ENCODE measurements at regions not wholly inside any gene's neighbourhood (a gene's known extent, or its start where the extent isn't known, plus 50 kb on each side); places are given as distances from the start of the nearest gene placed in this dataset.
A peak's percentile ranks its signal among the peaks of the same experiment; 100 is the strongest.
"Not testable (repeated sequence)": the region's sequence is repeated elsewhere in the genome, so short reads cannot be mapped to it uniquely, and the experiment has no call there.

DNA sequence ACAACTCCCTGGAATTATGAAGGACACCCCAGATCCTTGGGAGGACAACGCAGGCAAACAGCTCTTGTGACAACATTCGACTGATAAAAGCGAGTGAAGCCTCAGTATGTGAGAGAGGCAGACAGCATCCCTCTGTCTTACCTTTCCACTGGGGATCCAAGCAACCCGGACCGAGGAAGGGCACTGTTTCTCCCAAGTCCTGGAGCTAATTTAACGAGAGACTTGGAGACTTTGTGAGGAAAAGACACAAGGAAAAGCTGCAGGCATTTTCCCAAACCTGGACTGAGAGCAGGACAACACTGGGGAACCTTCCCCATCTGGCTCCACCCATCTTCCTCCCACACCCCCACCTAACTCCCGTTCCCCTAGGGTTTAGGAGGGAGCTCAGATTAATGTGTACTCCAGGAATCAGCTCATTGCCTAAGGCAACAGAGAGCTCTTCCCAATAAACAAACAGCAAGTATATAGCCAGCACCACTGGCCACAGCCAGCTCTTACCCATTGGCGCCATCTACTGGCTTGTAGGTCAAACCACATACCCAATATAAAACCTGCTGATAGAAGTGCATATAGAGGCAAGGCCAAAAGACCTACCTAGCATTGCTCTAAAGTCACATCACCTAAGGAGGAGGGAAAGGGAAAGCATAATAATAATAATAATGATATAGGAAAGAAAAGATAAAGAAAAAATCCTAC, 76.7 kb upstream of the NEK3 start:
- H3K27me3 Mint-ChIP-seq (ENCODE audit: insufficient read depth); H3K27ac ChIP-seq (ENCODE audit: low read depth, low read length); H3K27ac Mint-ChIP-seq; H3K4me1 ChIP-seq (ENCODE audit: control insufficient read depth, insufficient read depth, low read length); H3K36me3 ChIP-seq (ENCODE audit: control insufficient read depth, insufficient read depth, low read length); H3K9me3 Mint-ChIP-seq; H3K9ac ChIP-seq (ENCODE audit: extremely low read depth, low read length, poor library complexity, severe bottlenecking); H3K4me3 ChIP-seq (ENCODE audit: low read length); H3K4me1 Mint-ChIP-seq; H3K9me3 ChIP-seq (ENCODE audit: control insufficient read depth, low read length); H3K27me3 ChIP-seq (ENCODE audit: control insufficient read depth, insufficient read depth, low read length, poor library complexity, severe bottlenecking); H3K36me3 Mint-ChIP-seq (ENCODE audit: low read depth); H3K4me3 Mint-ChIP-seq: not testable (repeated sequence)
- TF ChIP-seq, protein P1, sequence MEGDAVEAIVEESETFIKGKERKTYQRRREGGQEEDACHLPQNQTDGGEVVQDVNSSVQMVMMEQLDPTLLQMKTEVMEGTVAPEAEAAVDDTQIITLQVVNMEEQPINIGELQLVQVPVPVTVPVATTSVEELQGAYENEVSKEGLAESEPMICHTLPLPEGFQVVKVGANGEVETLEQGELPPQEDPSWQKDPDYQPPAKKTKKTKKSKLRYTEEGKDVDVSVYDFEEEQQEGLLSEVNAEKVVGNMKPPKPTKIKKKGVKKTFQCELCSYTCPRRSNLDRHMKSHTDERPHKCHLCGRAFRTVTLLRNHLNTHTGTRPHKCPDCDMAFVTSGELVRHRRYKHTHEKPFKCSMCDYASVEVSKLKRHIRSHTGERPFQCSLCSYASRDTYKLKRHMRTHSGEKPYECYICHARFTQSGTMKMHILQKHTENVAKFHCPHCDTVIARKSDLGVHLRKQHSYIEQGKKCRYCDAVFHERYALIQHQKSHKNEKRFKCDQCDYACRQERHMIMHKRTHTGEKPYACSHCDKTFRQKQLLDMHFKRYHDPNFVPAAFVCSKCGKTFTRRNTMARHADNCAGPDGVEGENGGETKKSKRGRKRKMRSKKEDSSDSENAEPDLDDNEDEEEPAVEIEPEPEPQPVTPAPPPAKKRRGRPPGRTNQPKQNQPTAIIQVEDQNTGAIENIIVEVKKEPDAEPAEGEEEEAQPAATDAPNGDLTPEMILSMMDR (conservative IDR thresholded peaks at IDR 0.05): peak; percentile 78
- DNase-seq: peak; percentile 71
- 11% methylated on average over 4 of the region's 8 CpGs; no CpG with 5 or more reads in 1 of the 2 experiments for WGBS, 2 experiments (ENCODE audit: insufficient coverage in 1 of 2, insufficient read length in 1 of 2)

DNA sequence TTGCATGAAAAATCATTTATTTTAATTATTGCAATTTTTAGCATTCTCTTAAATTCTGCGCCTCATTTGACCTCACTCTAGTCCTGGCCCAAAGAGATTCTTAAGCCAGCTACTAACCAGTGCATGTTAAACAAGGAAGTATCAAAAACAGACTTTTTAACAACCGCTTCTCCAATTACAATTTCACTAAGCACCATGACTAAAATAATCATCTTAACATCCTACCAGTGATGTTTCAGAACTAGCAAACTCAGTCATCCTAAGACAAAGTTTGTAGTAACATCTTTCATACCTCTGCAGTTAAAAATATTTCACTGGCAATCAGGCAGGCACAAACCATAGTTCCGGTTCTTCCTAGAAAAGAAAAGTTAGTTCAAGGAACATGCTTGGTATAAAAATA, 75.5 kb upstream of the NEK3 start:
- H3K27ac Mint-ChIP-seq; H3K4me3 Mint-ChIP-seq; H3K9ac ChIP-seq (ENCODE audit: extremely low read depth, low read length, poor library complexity, severe bottlenecking): not testable (repeated sequence)

DNA sequence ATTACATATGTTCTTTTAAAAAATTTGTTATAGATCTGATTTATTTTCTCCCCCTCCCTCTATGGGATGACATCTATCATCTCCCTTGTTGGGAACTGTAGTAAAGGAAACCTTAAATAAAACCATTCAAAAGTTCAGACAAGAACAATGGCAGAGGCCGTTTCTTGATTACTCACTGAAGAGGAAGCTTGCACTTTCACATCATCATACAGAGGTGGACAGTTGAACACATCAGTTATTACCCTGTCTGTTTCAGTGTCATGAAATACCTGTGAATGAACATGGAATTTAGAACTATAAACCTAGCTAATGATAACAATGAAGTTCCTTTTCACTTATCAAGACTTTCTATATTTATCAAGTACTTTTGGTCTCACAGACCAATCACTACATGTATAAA, 63.7 kb upstream of the NEK3 start:
- H3K9me3 ChIP-seq (ENCODE audit: control insufficient read depth, low read length); H3K36me3 ChIP-seq (ENCODE audit: control insufficient read depth, insufficient read depth, low read length); H3K9ac ChIP-seq (ENCODE audit: extremely low read depth, low read length, poor library complexity, severe bottlenecking); DNase-seq; H3K27ac Mint-ChIP-seq; H3K4me3 Mint-ChIP-seq; H3K4me1 ChIP-seq (ENCODE audit: control insufficient read depth, insufficient read depth, low read length); H3K27ac ChIP-seq (ENCODE audit: low read depth, low read length); H3K27me3 ChIP-seq (ENCODE audit: control insufficient read depth, insufficient read depth, low read length, poor library complexity, severe bottlenecking); H3K9me3 Mint-ChIP-seq; H3K27me3 Mint-ChIP-seq (ENCODE audit: insufficient read depth); H3K4me1 Mint-ChIP-seq; H3K4me3 ChIP-seq (ENCODE audit: low read length); H3K36me3 Mint-ChIP-seq (ENCODE audit: low read depth): not testable (repeated sequence)
- 100% methylated on average over 1 of the region's 1 CpG; no CpG with 5 or more reads in 1 of the 2 experiments for WGBS, 2 experiments (ENCODE audit: insufficient coverage in 1 of 2, insufficient read length in 1 of 2)

More for the DNA sequence above, 75.5 kb upstream of the NEK3 start:
- not testable (repeated sequence) for H3K27me3 Mint-ChIP-seq (ENCODE audit: insufficient read depth); H3K36me3 Mint-ChIP-seq (ENCODE audit: low read depth); H3K4me1 Mint-ChIP-seq; H3K9me3 Mint-ChIP-seq; H3K4me1 ChIP-seq (ENCODE audit: control insufficient read depth, insufficient read depth, low read length); H3K36me3 ChIP-seq (ENCODE audit: control insufficient read depth, insufficient read depth, low read length); H3K27me3 ChIP-seq (ENCODE audit: control insufficient read depth, insufficient read depth, low read length, poor library complexity, severe bottlenecking); H3K4me3 ChIP-seq (ENCODE audit: low read length); H3K27ac ChIP-seq (ENCODE audit: low read depth, low read length); H3K9me3 ChIP-seq (ENCODE audit: control insufficient read depth, low read length); DNase-seq
- WGBS, 2 experiments (ENCODE audit: insufficient coverage in 1 of 2, insufficient read length in 1 of 2): 86% methylated on average over 1 of the region's 3 CpGs; no CpG with 5 or more reads in 1 of the 2 experiments

DNA sequence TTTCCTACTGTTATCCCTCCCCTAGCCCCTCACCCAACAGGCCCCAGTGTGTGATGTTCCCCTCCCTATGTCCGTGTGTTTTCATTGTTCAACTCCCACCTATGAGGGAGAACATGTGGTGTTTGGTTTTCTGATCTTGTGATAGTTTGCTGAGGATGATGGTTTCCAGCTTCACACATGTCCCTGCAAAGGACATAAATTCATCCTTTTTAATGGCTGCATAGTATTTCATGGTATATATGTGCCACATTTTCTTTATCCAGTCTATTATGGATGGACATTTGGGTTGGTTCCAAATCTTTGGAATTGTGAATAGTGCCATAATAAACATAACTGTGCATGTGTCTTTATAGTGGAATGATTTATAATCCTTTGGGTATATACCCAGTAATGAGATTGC, 54.5 kb upstream of the NEK3 start:
- peaks cover 13% of the 10 kb centered on the region for H3K27me3 Mint-ChIP-seq (ENCODE audit: insufficient read depth)
- H3K4me1 Mint-ChIP-seq; H3K27ac ChIP-seq (ENCODE audit: low read depth, low read length); H3K4me3 Mint-ChIP-seq; H3K36me3 Mint-ChIP-seq (ENCODE audit: low read depth); H3K27me3 ChIP-seq (ENCODE audit: control insufficient read depth, insufficient read depth, low read length, poor library complexity, severe bottlenecking); DNase-seq; H3K36me3 ChIP-seq (ENCODE audit: control insufficient read depth, insufficient read depth, low read length); H3K4me3 ChIP-seq (ENCODE audit: low read length); H3K9ac ChIP-seq (ENCODE audit: extremely low read depth, low read length, poor library complexity, severe bottlenecking); H3K9me3 ChIP-seq (ENCODE audit: control insufficient read depth, low read length); H3K9me3 Mint-ChIP-seq; H3K27ac Mint-ChIP-seq; H3K4me1 ChIP-seq (ENCODE audit: control insufficient read depth, insufficient read depth, low read length): not testable (repeated sequence)
- 88% methylated on average over 1 of the region's 1 CpG; no CpG with 5 or more reads in 1 of the 2 experiments for WGBS, 2 experiments (ENCODE audit: insufficient coverage in 1 of 2, insufficient read length in 1 of 2)

DNA sequence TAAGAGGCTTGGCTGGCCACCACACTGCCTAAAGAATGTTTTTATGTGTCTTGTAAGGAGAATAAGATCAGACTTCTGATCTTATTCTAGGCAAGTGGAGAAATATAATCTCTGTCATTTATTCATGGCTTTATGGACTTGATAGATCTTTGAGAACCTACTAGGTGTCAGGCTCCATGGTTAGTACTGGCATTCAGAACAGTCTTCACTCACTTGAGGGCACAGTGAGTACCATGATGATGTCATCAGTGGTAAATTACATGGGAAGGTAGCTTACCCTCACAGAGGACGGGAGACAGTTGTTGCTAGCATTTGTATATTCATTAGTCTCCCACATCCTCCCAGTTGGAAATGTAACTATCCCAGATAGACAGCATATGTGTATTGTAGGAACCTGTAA, 53.5 kb upstream of the NEK3 start:
- H3K4me3 Mint-ChIP-seq; H3K4me1 Mint-ChIP-seq; DNase-seq; H3K36me3 ChIP-seq (ENCODE audit: control insufficient read depth, insufficient read depth, low read length); H3K27ac Mint-ChIP-seq; H3K27me3 ChIP-seq (ENCODE audit: control insufficient read depth, insufficient read depth, low read length, poor library complexity, severe bottlenecking); H3K27ac ChIP-seq (ENCODE audit: low read depth, low read length); H3K36me3 Mint-ChIP-seq (ENCODE audit: low read depth); H3K4me1 ChIP-seq (ENCODE audit: control insufficient read depth, insufficient read depth, low read length); H3K9me3 ChIP-seq (ENCODE audit: control insufficient read depth, low read length); H3K9ac ChIP-seq (ENCODE audit: extremely low read depth, low read length, poor library complexity, severe bottlenecking); H3K4me3 ChIP-seq (ENCODE audit: low read length); H3K9me3 Mint-ChIP-seq: not testable (repeated sequence)
- H3K27me3 Mint-ChIP-seq (ENCODE audit: insufficient read depth): peaks cover 14% of the 10 kb centered on the region
- no CpG with 5 or more reads among the region's 1 CpG for WGBS, 2 experiments (ENCODE audit: insufficient coverage in 1 of 2, insufficient read length in 1 of 2)

DNA sequence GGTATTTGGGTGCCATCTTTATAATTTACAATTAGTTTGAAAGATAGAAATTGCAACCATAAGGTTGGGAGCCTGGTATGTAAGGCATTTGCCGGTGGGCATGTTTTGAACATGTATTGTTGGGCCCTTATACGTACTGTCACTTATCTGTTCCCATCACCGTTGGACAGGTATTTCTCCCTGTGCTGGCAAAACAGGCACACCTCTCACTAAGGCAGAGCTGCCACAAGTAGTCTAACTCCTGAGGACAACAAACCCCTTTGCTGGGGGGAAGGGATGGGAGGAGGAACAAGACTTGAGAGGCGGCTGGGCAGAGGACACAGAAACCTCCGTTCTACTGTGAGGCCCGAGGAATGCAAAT, 52.0 kb upstream of the NEK3 start:
- H3K36me3 Mint-ChIP-seq (ENCODE audit: low read depth); H3K36me3 ChIP-seq (ENCODE audit: control insufficient read depth, insufficient read depth, low read length); H3K27me3 Mint-ChIP-seq (ENCODE audit: insufficient read depth); H3K4me1 ChIP-seq (ENCODE audit: control insufficient read depth, insufficient read depth, low read length); H3K27ac ChIP-seq (ENCODE audit: low read depth, low read length); H3K27me3 ChIP-seq (ENCODE audit: control insufficient read depth, insufficient read depth, low read length, poor library complexity, severe bottlenecking); H3K9ac ChIP-seq (ENCODE audit: extremely low read depth, low read length, poor library complexity, severe bottlenecking); H3K4me3 ChIP-seq (ENCODE audit: low read length); H3K4me1 Mint-ChIP-seq; DNase-seq; H3K4me3 Mint-ChIP-seq; H3K9me3 Mint-ChIP-seq; H3K9me3 ChIP-seq (ENCODE audit: control insufficient read depth, low read length): not testable (repeated sequence)
- WGBS, 2 experiments (ENCODE audit: insufficient coverage in 1 of 2, insufficient read length in 1 of 2): 85 to 95% methylated on average over 2 to 5 of the region's 6 CpGs
- peak overlapping the region; percentile 40 for H3K27ac Mint-ChIP-seq
